ENCODE measurements at regions not wholly inside any gene's neighbourhood (a gene's known extent, or its start where the extent isn't known, plus 50 kb on each side); places are given as distances from the start of the nearest gene placed in this dataset.

- Histone ChIP-seq H3K9me3 (ENCODE audit: low read depth) (no peaks in the 10 kb centered on the region), H2AFZ (no peak overlapping the region), H3K27me3 (no peaks in the 10 kb centered on the region), H3K27ac (peak overlapping the region; percentile 82), H3K79me2 (no peaks in the 10 kb centered on the region), H3K36me3 (replicated peaks; ENCODE audit: insufficient read depth, low read depth) (no peaks in the 10 kb centered on the region), H3K4me3 (no peak overlapping the region), H3K4me1 (ENCODE audit: insufficient read depth) (peaks cover 43% of the 10 kb centered on the region), H4K20me1 (ENCODE audit: insufficient read depth, poor library complexity, severe bottlenecking) (no peaks in the 10 kb centered on the region), H3K4me2 (peak overlapping the region; percentile 41), H3K9me2 (replicated peaks; ENCODE audit: insufficient read depth) (no peaks in the 10 kb centered on the region)
- TF ChIP-seq EZH2 (IDR thresholded peaks at IDR 0.05; ENCODE audit: borderline replicate concordance) (no peak), EZH2phosphoT487 (IDR thresholded peaks at IDR 0.05; ENCODE audit: low read depth, severe bottlenecking, unreplicated experiment) (no peak)
- TF ChIP-seq, protein P1, sequence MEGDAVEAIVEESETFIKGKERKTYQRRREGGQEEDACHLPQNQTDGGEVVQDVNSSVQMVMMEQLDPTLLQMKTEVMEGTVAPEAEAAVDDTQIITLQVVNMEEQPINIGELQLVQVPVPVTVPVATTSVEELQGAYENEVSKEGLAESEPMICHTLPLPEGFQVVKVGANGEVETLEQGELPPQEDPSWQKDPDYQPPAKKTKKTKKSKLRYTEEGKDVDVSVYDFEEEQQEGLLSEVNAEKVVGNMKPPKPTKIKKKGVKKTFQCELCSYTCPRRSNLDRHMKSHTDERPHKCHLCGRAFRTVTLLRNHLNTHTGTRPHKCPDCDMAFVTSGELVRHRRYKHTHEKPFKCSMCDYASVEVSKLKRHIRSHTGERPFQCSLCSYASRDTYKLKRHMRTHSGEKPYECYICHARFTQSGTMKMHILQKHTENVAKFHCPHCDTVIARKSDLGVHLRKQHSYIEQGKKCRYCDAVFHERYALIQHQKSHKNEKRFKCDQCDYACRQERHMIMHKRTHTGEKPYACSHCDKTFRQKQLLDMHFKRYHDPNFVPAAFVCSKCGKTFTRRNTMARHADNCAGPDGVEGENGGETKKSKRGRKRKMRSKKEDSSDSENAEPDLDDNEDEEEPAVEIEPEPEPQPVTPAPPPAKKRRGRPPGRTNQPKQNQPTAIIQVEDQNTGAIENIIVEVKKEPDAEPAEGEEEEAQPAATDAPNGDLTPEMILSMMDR (IDR thresholded peaks at IDR 0.05; ENCODE audit: poor library complexity): no peak
- DNase-seq (ENCODE audit: low spot score): peak; percentile 52
- 37% methylated on average over 8 of the region's 8 CpGs for WGBS (ENCODE audit: low lambda C conversion rate, missing lambda C conversion rate)
Observed at GRCh38 chr2:217249121-217250012, 389.5 kb upstream of the TNP1 start.

DNA sequence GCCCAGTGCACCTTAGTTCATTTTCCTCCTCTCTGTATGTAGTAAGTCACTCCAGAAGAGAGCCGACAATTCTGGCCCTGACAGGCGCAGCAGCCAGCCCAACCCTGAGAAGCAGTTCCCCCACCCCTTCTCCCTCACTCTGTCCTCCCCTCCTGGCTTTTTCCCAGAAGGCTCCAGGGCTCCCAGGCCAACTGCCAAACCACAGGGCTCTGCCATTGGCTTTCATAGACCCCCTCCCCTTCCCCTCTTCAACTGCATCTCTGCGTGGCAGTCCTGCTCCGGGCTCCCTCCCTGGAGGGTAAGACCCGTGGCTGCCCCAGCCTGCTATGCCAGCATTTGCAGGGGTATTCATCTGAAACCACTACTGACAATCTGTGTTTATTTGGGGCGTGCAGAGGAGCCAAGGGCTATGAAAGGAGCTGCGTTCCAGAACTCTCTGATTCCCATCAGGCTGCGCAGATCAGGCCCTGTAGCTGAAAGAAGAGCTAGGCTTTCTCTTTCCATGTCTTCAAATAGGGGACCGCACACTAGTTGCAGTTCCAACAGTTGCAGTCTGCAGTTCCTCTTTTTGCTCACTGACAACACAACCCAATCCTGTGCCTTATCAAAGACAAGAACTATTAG is 388.6 kb upstream of the TNP1 start:
- Histone ChIP-seq H3K27me3 (no peaks in the 10 kb centered on the region), H3K9me3 (ENCODE audit: low read depth) (no peaks in the 10 kb centered on the region), H3K27ac (peak overlapping the region; percentile 82), H3K79me2 (no peaks in the 10 kb centered on the region), H3K4me3 (no peak overlapping the region), H3K36me3 (replicated peaks; ENCODE audit: insufficient read depth, low read depth) (no peaks in the 10 kb centered on the region), H2AFZ (no peak overlapping the region), H3K9me2 (replicated peaks; ENCODE audit: insufficient read depth) (no peaks in the 10 kb centered on the region), H3K4me1 (ENCODE audit: insufficient read depth) (peaks cover 43% of the 10 kb centered on the region), H4K20me1 (ENCODE audit: insufficient read depth, poor library complexity, severe bottlenecking) (no peaks in the 10 kb centered on the region), H3K4me2 (peak overlapping the region; percentile 41)
- peak; percentile 83 for DNase-seq (ENCODE audit: low spot score)
- WGBS (ENCODE audit: low lambda C conversion rate, missing lambda C conversion rate): 60% methylated on average over 9 of the region's 9 CpGs
- TF ChIP-seq EZH2 (IDR thresholded peaks at IDR 0.05; ENCODE audit: borderline replicate concordance) (no peak), EZH2phosphoT487 (IDR thresholded peaks at IDR 0.05; ENCODE audit: low read depth, severe bottlenecking, unreplicated experiment) (no peak)
- TF ChIP-seq, protein P1 (IDR thresholded peaks at IDR 0.05; ENCODE audit: poor library complexity): no peak

DNA sequence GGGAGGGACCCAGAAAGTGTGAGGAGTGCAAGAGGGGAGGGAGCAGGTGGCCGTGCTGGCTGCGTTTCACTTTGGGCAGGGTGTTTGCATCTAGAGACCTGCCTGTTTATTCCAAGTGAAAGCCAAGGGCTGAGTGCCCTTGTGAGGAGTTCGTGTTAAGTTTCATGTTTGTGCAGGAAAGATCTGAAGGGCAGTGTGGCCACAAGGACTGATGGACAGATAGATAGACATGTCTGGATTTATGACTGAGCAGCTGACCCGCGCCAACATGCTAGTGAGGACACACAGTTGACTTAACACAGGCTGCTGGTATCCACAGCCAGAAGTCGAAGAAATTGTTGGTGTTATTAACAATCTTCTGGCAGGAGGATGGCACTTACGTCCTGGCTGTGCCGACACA is 387.6 kb upstream of the TNP1 start:
- Histone ChIP-seq H3K36me3 (replicated peaks; ENCODE audit: insufficient read depth, low read depth) (no peaks in the 10 kb centered on the region), H4K20me1 (ENCODE audit: insufficient read depth, poor library complexity, severe bottlenecking) (no peaks in the 10 kb centered on the region), H3K4me2 (peak overlapping the region; percentile 36), H3K4me3 (no peak overlapping the region), H2AFZ (no peak overlapping the region), H3K27ac (peak overlapping the region; percentile 82), H3K4me1 (ENCODE audit: insufficient read depth) (peaks cover 43% of the 10 kb centered on the region), H3K79me2 (no peaks in the 10 kb centered on the region), H3K9me2 (replicated peaks; ENCODE audit: insufficient read depth) (no peaks in the 10 kb centered on the region), H3K9me3 (ENCODE audit: low read depth) (no peaks in the 10 kb centered on the region), H3K27me3 (no peaks in the 10 kb centered on the region)
- WGBS (ENCODE audit: low lambda C conversion rate, missing lambda C conversion rate): 75% methylated on average over 8 of the region's 8 CpGs
- TF ChIP-seq, protein P1 (IDR thresholded peaks at IDR 0.05; ENCODE audit: poor library complexity): no peak
- no peak for TF ChIP-seq EZH2phosphoT487 (IDR thresholded peaks at IDR 0.05; ENCODE audit: low read depth, severe bottlenecking, unreplicated experiment)
- no peak for TF ChIP-seq EZH2 (IDR thresholded peaks at IDR 0.05; ENCODE audit: borderline replicate concordance)
- DNase-seq (ENCODE audit: low spot score): no peak
